ENCODE measurements at regions not wholly inside any gene's neighbourhood (a gene's known extent, or its start where the extent isn't known, plus 50 kb on each side); places are given as distances from the start of the nearest gene placed in this dataset.

DNA sequence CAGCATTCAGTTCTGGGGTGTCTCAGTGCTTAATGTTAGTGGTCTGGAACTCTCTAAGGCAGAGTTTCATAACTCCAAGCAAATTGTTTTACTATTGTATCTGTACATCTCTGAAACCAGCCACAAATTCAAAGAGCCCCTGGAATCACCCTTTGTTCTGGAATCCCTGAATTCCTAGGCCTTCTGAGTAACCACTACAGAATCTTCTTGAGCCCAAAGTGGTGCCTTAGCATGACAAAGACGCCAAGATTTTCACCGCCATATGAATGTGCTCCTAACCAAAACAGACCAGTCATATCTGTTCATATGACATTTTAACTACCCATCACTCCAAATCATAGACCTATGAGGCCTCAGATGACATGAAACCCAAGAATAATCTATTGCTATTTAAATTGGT, 668.1 kb downstream of the EPHA4 start:
- WGBS, 2 donors = 94 to 97% methylated on average over 2 of the region's 2 CpGs
- Histone ChIP-seq H3K27me3 (ENCODE audit: control insufficient read depth in 3 of 3, insufficient read depth in 3 of 3, low read length in 2 of 3) (no peaks in the 10 kb centered on the region), H3K4me3 (no peak overlapping the region), H3K27ac (ENCODE audit: low read depth in 1 of 2, low read length in 1 of 2) (no peak overlapping the region), H3K4me1 (ENCODE audit: control insufficient read depth in 5 of 5, insufficient read depth in 5 of 5, low read length in 5 of 5) (peaks cover 0 to 2% (median 0%) of the 10 kb centered on the region in 5 donors), H3K9ac (ENCODE audit: insufficient read depth in 1 of 2, low read length in 2 of 2) (no peak overlapping the region), H3K36me3 (ENCODE audit: control insufficient read depth in 4 of 4, insufficient read depth in 4 of 4, low read length in 4 of 4) (no peaks in the 10 kb centered on the region), H3K9me3 (ENCODE audit: control insufficient read depth in 4 of 4, insufficient read depth in 3 of 4, low read length in 3 of 4) (no peaks in the 10 kb centered on the region)
- no peak for ATAC-seq (ENCODE audit: insufficient read depth, low FRiP score)
- no peak for DNase-seq
- TF ChIP-seq, protein P1, sequence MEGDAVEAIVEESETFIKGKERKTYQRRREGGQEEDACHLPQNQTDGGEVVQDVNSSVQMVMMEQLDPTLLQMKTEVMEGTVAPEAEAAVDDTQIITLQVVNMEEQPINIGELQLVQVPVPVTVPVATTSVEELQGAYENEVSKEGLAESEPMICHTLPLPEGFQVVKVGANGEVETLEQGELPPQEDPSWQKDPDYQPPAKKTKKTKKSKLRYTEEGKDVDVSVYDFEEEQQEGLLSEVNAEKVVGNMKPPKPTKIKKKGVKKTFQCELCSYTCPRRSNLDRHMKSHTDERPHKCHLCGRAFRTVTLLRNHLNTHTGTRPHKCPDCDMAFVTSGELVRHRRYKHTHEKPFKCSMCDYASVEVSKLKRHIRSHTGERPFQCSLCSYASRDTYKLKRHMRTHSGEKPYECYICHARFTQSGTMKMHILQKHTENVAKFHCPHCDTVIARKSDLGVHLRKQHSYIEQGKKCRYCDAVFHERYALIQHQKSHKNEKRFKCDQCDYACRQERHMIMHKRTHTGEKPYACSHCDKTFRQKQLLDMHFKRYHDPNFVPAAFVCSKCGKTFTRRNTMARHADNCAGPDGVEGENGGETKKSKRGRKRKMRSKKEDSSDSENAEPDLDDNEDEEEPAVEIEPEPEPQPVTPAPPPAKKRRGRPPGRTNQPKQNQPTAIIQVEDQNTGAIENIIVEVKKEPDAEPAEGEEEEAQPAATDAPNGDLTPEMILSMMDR (IDR thresholded peaks at IDR 0.05; ENCODE audit: control extremely low read depth, extremely low read depth) = no peak

DNA sequence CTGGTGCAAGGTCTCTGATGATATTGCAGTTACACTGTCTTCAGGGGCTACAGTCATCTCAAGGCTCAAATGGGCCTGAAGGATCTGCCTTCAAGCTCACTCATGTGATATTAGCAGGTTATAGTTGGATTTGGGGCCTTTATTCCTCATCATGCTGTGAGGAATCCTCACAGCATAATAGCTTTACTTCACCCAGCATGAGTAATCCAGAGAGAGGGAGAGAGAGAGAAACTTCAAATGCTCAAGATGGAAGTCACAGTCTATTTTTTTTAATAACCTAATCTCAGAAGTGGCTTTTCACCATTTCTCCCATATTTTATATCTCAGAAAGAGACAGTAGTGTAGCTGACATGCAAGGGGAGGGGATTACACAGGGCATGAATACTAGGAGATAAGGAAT, 658.7 kb downstream of the EPHA4 start:
- Histone ChIP-seq H3K9ac (ENCODE audit: insufficient read depth in 1 of 2, low read length in 2 of 2) (no peak overlapping the region), H3K27ac (ENCODE audit: low read depth in 1 of 2, low read length in 1 of 2) (no peak overlapping the region), H3K36me3 (ENCODE audit: control insufficient read depth in 4 of 4, insufficient read depth in 4 of 4, low read length in 4 of 4) (no peaks in the 10 kb centered on the region), H3K9me3 (ENCODE audit: control insufficient read depth in 4 of 4, insufficient read depth in 3 of 4, low read length in 3 of 4) (no peaks in the 10 kb centered on the region), H3K4me1 (ENCODE audit: control insufficient read depth in 5 of 5, insufficient read depth in 5 of 5, low read length in 5 of 5) (no peaks in the 10 kb centered on the region), H3K4me3 (no peak overlapping the region), H3K27me3 (ENCODE audit: control insufficient read depth in 3 of 3, insufficient read depth in 3 of 3, low read length in 2 of 3) (no peaks in the 10 kb centered on the region)
- ATAC-seq (ENCODE audit: insufficient read depth, low FRiP score) (no peak), DNase-seq (no peak)
- TF ChIP-seq, protein P1 (IDR thresholded peaks at IDR 0.05; ENCODE audit: control extremely low read depth, extremely low read depth) = no peak

DNA sequence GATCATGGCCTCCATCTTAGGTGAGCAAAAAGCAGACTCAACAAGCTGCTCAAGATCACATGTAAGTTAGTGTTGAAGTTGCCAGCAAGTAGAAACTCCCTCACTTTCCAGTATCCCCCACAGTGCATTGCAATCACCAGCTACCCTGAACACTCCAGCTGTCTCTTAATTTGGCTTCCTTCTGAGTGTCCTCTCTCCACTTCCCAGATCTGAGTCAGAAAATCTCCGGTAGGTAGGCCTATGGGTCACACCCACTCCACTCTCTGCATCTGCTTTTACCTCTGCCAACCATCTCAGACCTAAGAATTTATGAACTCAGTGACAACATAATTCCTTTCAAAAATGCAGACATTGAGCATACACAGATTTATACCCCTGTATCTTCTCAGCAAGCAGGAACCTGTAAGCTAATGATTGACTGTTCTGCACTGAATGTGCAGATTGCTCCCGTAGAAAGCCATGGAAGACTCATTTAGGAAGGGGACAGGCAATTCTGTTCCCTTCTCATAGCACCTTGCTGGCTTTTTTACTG, 656.9 kb downstream of the EPHA4 start:
- H3K36me3 ChIP-seq (ENCODE audit: control insufficient read depth in 4 of 4, insufficient read depth in 4 of 4, low read length in 4 of 4) = no peaks in the 10 kb centered on the region
- no peaks in the 10 kb centered on the region for H3K4me1 ChIP-seq (ENCODE audit: control insufficient read depth in 5 of 5, insufficient read depth in 5 of 5, low read length in 5 of 5)
- H3K27me3 ChIP-seq (ENCODE audit: control insufficient read depth in 3 of 3, insufficient read depth in 3 of 3, low read length in 2 of 3) = no peaks in the 10 kb centered on the region
- no peak for DNase-seq
- no peak for ATAC-seq (ENCODE audit: insufficient read depth, low FRiP score)
- H3K27ac ChIP-seq (ENCODE audit: low read depth in 1 of 2, low read length in 1 of 2) = no peak overlapping the region
- WGBS, 2 donors = 84 to 86% methylated on average over 2 of the region's 2 CpGs
- no peak overlapping the region for H3K9ac ChIP-seq (ENCODE audit: insufficient read depth in 1 of 2, low read length in 2 of 2)
- TF ChIP-seq, protein P1 (IDR thresholded peaks at IDR 0.05; ENCODE audit: control extremely low read depth, extremely low read depth) = no peak
- no peaks in the 10 kb centered on the region for H3K9me3 ChIP-seq (ENCODE audit: control insufficient read depth in 4 of 4, insufficient read depth in 3 of 4, low read length in 3 of 4)
- no peak overlapping the region for H3K4me3 ChIP-seq

DNA sequence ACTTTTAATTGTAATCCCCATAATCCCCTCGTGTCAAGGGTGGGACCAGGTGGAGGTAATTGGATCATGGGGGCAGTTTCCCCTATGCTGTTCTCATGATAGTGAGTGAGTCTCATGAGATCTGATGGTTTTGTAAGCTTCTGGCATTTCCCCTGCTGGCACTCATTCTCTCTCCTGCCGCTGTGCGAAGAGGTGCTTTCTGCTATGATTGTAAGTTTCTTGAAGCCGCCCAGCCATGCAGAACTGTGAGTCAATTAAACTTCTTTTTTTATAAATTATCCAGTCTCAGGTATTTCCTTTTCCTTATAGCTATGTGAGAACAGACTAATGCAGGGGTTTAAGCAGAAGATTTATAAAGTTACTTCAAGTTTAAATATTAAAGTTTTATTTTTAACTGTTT, 655.2 kb downstream of the EPHA4 start:
- no peaks in the 10 kb centered on the region for H3K4me1 ChIP-seq (ENCODE audit: control insufficient read depth in 5 of 5, insufficient read depth in 5 of 5, low read length in 5 of 5)

More for the DNA sequence above, 655.2 kb downstream of the EPHA4 start:
- ATAC-seq (ENCODE audit: insufficient read depth, low FRiP score) (no peak), DNase-seq (no peak)
- H3K27ac ChIP-seq (ENCODE audit: low read depth in 1 of 2, low read length in 1 of 2) = no peak overlapping the region
- H3K9ac ChIP-seq (ENCODE audit: insufficient read depth in 1 of 2, low read length in 2 of 2) = no peak overlapping the region
- H3K36me3 ChIP-seq (ENCODE audit: control insufficient read depth in 4 of 4, insufficient read depth in 4 of 4, low read length in 4 of 4) = no peaks in the 10 kb centered on the region
- no peaks in the 10 kb centered on the region for H3K27me3 ChIP-seq (ENCODE audit: control insufficient read depth in 3 of 3, insufficient read depth in 3 of 3, low read length in 2 of 3)
- no peak overlapping the region for H3K4me3 ChIP-seq
- TF ChIP-seq, protein P1 (IDR thresholded peaks at IDR 0.05; ENCODE audit: control extremely low read depth, extremely low read depth) = no peak
- peaks cover 0 to 3% (median 0%) of the 10 kb centered on the region in 4 donors for H3K9me3 ChIP-seq (ENCODE audit: control insufficient read depth in 4 of 4, insufficient read depth in 3 of 4, low read length in 3 of 4)
- WGBS, 2 donors = 92% methylated on average over 4 of the region's 4 CpGs

All from lung (tissue), 11 donors.